RKO (cell line): ENCODE measurements at regions not wholly inside any gene's neighbourhood (a gene's known extent, or its start where the extent isn't known, plus 50 kb on each side); places are given as distances from the start of the nearest gene placed in this dataset.
A peak's percentile ranks its signal among the peaks of the same experiment; 100 is the strongest.
"Not testable (repeated sequence)": the region's sequence is repeated elsewhere in the genome, so short reads cannot be mapped to it uniquely, and the experiment has no call there.

Source experiments
- DNase-seq: peaks from one replicate; pipeline ENCODE4 v3.0.0-alpha.2; 2016; ENCODE audit warnings: low spot score

DNA sequence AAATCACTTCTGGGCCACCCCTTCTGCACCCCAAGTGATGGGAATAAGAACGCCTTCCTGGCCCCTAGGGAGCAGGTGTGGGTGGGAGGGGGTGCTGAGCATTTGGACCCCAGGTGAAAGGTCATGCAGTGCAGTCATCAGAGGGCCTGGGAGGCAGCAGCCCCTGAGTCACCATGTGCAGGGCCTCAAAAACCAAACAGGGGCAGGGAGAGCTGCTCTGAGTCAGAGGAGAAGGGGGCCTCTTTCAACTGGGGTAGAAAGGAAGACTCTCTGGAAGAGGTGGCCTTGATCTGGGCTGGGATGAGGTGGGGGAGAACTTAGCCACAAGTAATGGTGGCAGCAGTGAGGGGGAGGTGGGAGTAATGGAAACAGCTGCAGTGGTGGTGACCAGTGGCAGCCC lies 164.3 kb downstream of the BUB3 start:
- no peak for DNase-seq

DNA sequence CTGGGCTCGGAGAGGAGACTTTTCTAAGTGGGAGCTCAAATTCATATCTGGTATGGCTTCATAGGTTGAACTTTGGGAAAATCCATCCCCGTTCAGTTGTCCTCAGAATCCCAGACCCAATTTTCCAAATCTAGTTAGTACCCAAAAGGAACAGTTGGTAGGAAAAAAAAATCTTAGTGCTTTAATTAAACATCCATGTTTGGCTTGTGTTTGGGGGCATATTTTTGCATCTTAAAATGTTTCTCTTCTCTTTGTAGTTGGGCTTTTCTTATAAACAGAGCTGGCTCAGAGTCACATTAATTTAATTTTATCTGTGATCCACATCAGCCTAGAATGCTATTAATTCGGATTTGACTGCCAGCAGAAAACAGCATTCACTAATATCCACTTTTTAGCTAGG lies 165.9 kb downstream of the BUB3 start:
- DNase-seq, result no peak

DNA sequence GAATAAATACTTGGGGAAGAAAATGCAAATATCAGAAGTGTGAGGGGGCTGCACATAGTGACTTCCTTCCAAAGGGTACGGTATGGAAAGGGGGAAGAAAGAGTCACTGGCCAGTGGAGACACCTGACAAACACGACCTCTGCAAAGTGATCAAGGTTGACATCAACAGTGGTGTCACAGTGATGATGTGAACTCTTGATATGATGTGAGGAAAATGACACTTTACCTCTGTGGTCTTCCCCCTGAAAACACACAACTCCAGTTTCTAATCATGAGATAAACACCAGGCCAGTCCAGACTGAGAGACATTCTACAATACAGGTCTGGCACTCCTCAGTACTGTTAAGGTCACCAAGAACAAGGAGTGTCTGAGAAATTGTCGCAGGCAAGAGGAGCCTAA lies 169.7 kb downstream of the BUB3 start:
- DNase-seq, result no peak

DNA sequence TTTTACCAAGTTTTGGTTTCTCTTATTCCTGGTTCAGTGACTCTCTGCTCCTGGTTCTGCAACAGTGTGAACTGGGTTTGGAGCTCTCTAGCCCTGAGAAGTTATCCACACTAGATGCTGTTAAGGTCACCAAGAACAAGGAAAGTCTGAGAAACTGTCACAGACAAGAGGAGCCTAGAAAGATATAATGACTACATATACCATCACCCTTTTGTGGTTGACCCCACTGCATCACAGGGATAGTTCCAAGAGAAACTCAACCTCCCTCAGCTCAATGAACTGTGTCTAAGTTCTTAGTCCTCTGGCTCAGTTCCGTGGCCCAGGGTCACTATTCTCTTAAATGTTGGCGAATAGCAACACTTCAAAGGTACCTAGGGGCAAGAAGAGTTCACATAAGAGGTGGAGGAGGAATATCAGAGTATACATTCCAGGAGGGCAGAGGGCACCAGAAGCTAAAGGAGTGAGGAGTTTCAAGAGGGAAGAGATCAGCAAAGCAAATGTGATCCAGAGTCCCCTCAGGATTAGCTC lies 171.5 kb downstream of the BUB3 start:
- DNase-seq, result no peak

DNA sequence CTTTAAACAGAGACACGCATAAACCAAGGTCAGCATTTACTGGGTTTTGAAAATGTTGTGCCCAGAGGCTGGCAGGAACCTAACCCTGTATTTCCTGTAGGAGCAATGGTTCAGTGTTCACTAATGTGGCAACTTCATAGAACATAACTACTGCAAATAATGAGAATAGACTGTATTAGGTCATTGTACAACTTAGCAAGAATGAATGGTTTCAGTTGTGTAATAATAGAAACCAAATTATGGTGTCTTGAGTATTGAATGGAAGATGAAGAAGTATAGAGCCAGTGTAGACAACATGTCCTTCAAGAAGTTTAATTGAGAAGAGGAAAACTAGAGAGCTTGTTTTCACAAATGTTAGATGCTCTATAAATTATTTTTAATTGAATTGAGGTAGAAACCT lies 172.5 kb downstream of the BUB3 start:
- DNase-seq, result no peak

DNA sequence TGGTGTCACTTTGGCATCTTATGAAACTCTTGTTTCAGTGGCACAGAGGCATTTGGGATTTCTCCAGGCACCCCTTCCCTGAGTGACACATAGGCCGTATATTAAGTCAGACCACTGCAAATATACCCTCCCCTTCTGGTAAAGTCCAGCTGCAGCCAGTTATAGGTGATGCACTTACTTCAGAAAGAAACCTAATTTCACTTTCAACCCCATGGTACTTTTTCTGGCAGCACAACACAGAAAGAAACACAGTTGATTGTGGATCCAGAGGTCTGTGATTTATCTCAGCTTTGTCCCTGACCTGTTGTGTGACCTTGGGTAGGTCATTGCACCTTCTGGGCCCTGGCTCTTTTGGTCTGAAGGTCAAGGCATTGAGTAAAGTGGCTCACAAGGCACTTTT lies 173.2 kb downstream of the BUB3 start:
- DNase-seq, result no peak

DNA sequence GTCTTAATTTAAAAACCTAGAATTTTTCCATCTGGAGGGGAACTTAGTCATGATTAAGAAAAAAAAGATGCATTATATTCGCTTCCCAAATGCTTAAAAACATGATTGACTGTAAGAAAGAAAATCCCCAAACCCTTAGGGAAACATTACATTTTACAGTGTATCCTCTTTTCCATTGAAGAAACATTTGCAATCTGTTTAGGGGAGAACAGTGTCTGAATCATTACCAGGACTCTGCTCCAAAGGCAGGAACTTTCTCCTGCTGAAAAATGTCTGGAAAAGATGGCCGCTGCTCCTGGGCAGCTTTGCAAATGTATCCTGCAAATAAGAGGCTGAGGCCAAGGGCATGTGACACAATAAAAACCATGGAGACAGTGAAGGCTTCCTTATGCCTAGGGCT lies 173.7 kb downstream of the BUB3 start:
- DNase-seq, result no peak

DNA sequence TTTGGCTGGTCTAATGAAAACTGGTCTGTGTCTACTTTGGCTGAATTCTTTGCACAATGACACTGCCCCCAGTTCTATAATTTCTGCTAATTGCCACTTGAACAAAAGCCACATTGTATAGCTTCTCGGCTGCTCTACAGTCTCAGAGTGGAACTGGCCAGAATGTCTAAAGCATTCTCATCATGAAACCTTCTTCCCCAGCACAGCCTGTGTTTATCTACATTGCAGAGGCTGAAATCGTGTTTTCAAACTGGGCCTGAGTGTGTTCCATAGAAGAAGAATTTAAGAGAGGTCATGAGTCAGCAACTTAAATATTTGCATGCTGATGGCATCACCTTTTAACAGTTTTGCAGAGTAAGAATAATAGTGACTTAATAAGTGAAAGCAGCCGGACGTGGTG lies 177.2 kb downstream of the BUB3 start:
- DNase-seq, result peak; percentile 15

DNA sequence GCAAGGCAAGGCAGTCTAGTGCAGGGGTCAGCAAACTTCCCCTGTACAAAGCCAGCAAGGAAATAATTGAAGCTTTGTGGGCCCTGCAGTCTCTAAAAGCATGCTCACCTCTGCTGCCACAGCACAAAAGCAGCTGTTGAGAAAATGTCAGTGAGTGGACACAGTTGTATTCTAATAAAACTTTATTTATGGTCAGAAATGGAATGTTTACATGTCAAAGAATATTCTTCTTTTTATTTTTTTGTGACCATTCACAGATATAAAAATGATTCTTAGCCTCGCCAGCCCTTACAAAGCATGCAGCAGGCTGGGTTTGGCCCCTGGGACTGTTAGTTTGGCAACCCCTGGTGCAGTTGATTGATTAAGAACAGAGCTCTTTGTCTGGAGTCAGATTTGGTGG lies 192.4 kb downstream of the BUB3 start:
- no peak for DNase-seq

DNA sequence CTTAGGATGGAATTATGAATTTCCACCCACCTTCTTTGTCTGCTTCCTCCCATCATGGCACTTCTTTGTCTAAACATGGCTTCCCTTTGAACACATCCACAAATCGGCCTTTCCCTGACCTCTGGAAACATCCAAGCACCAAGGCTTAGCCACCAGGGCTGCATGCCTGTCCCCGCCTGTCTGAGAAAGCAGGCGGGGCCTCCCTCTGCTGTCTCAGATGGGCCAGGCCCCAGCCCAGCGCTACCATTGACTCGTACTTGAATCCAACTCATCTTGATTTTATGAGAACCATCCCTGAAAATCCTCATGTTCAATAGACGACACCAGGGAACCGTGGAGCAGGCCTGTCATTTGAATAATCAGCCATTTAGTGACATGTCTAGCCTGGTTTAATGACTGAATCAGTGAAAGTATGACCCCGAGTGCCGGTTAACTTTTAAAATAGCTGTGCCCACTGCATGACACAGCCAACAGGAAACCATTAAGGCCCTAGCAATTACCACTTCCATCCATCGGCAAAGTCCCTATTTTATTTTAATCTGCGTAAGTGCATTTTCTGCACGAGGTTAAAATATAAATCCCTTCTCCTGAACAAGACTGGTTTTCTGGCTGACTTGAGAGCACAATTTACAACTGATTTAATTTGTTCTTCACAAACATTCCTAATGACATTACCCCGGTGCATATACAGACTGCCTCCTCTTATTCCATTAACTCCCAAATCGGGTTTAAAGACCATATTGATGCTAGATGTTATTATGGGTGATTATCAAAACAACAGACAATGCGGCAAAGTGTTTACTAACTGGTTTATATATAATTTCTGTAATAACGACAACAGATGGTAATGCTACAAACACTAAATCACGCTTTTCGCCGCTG lies 194.7 kb downstream of the BUB3 start:
- DNase-seq, result no peak

DNA sequence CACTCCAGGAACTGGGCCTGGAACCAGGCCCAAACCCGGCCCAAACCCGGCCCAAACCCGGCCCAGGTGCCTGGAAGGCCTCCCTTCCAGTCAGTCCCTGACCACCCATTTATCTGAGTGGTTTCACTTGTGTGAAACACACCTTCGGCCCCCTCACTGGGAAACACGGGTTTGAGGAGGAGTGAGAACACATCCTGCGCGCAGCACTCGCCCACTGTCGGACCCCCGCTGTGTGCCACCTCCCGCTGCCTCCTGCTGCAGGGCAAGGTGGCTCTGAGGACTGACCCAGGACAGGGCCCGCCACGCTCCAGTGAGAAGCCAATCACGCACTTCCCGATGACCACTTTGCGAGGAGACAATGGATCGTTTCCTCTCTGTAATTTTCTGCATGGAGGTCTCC lies 197.5 kb downstream of the BUB3 start:
- DNase-seq, result no peak

DNA sequence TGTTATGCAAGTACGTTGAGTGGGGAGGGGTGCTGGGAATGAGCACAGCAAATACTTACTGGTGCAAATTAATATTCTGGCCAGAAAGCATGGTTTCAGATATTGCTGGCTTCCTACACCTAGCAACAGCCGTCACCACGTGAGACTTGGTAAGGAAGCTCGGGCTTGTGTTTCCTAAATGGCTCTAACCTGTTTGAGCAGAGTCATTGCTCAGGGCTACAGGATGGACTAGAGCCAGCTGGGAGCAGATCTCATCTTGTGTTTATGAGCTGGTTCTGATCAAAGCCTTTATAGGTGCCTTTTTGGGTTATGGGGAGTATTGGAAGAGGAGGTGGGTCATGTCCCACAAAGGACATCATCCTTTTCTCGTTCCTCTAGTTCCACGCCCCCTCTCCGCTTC lies 200.3 kb downstream of the BUB3 start:
- no peak for DNase-seq

DNA sequence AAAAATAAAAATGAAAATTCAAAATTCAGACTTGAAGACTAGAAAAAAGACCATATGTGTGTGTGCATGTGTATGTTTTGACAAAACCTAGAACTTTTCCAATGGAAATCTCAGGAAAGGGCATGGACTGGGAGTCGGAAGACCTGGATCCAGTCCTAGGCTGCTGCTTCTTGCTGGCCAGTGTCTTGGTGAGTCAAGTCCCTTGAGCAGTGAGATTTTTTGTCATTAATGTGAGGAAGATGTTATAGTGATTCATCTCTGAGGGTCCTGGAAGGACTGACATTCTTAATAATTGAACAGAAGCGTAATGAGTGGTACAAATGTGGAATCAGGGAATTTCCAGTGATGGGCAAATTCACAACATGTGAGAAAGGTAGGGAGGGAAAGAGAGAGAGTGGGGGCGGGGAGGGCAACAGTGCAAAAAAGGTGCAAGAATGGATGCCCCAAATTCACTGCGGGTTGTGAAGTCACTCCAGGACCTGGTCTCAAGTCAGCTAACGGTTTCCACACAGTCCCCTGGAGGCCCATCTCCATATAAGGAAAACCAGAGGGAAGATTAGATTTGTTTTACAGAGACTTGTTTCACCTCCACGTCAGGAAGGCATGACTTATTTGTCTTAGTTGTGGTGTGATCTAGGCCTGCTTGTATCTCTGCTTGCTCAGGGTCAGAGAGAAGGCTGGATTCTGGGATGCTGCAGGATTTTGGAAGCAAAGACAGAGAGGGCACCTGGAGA lies 201.7 kb downstream of the BUB3 start:
- DNase-seq, result no peak

DNA sequence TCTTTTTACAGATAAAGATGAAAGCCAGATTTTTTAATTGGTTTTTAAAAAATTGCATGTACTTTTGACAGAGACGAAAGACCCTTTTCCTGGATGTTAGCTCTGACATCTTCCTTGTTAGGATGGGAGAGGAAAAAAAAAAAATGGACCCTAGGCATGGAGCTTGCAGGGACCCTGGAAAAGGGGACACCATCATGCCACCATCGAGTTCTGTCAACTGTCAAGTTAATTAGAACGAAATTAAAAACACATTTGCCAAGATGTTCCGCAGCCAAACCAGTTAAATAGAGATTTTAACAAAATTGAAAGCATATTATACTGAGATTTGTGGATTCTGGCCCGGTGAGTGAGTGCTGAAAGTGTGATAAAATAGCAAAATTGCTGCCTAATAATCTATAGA lies 202.6 kb downstream of the BUB3 start:
- DNase-seq, result no peak

DNA sequence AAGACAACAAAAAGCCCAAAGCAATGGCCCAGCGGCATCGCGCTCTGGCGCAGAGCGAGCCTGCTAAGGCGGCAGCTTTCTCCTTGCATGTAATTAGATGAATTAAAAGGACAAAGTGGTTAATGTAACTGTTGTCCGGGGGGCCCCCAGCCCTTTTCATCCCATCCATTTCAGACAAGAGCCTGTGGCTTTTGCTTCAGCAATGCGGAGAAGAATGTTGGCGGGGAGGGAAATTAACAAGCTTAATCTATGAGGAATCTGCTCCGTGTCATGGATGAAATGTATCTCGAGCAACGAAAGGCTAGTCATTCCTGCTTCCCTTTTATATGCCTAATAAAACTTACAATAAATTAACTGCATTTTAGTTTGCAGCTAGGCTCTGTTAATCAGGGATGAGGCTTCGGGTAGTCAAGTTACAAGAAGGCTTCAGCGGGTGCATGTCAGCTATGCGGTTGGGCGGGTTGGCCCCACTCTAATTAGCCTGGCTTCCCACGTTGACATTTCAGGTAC lies 203.3 kb downstream of the BUB3 start:
- no peak for DNase-seq

DNA sequence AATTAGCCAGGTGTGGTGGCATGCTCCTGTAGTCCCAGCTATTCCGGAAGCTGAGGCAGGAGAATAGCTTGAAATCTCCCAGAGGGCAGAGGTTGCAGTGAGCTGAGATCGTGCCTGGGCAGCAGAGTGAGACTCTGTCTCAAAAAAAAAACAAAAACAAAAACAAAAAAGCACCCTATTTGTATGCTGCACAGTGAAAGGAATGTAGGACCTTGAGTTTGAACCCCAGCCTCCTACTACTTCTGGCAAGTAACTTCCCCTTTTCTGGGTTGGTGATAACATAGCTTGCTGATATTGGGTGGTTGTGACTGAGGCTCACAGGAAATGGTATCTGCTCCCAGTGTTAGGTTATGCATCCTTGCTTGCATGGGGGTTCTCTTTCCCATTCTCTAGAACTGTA lies 205.3 kb downstream of the BUB3 start:
- DNase-seq, result no peak

DNA sequence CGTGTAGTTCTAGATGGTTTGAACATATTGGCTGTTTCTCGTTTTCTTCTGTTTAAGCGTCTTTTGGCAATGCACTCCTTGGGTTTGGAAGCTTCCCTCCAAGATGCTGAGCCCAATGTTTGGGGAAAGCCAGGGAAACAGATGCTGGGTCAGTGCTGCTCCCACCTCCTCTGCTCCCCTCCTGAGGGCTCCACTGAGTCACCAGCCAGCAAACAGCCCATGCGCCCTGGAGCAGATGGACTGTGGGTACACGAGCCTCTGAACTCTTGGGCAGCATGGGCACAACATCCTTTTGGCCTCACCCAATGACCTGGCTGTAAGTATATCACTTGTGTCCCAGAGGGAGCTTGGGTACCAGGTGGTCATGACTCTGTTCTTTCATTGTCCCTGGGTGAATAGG lies 207.6 kb downstream of the BUB3 start:
- DNase-seq, result no peak

DNA sequence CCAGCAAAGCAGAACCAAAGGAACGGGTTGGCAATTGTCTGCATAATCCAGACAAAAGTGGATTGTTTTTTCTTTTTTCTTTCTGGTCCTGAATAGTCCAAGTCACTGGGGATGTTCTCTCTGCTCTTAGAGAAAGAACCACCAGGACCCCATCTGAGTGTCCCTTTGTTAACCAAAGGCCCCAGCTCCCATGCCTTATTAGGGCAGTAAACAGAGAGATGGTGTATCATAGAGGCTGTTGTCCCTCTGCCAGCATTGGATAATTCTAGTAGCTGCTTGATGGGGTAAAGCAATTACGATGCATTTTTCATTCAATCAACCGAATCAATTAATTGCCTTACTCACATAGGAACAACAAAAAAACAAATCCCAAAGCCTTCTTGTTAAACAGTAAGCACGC lies 213.0 kb downstream of the BUB3 start:
- DNase-seq, result no peak

DNA sequence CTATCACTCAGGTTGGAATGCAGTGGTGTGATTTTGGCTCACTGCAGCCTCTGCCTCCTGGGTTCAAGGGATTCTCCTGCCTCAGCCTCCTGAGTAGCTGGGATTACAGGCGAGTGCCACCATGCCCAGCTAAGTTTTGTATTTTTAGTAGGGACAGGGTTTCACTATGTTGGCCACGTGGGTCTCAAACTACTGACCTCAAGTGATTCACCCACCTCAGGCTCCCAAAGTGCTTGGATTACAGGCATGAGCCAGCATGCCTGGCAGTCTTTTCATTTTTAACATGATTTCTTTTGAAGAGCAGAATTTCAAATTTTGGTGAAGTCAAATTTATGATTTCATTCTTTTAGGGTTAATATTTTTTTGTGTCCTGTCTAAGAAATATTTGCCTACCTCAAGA lies 217.4 kb downstream of the BUB3 start:
- not testable (repeated sequence) for DNase-seq

DNA sequence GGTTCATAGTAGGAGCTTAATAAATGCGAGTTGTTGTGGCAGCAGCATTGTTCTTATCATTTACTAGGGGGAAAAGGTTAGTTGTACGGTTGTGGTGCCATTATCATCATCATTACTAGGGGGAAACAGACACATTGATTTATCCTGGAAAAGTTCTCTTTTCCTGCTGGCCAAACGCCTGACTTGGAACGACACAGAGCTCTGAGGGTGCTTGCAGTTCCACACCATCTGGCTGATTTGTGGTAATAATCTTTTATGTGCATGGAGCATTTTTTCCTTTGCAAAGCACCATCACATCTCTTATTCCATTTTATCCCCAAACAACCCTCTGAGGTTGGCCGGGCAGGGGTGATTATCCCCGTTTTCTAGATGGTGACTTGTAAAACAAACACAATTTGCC lies 219.4 kb downstream of the BUB3 start:
- DNase-seq, result no peak

DNA sequence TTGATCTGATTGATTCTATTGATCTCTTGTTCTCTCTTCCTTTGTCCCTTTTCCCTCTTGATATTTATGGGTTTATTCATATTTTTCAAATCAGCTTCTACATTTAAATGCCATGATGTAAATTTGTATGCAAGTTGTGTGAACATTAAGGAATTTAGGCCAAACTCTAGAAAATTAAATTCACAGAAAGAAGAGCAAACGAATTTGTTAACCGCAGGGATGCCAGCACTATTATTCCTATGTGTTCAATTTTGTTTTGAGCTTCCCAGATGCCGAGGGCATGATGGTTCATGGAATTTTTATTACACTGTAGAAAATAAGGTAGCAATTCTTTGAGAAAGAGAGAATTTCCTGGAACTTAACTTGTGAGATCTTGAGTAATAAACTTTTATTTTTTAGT lies 220.9 kb downstream of the BUB3 start:
- no peak for DNase-seq

DNA sequence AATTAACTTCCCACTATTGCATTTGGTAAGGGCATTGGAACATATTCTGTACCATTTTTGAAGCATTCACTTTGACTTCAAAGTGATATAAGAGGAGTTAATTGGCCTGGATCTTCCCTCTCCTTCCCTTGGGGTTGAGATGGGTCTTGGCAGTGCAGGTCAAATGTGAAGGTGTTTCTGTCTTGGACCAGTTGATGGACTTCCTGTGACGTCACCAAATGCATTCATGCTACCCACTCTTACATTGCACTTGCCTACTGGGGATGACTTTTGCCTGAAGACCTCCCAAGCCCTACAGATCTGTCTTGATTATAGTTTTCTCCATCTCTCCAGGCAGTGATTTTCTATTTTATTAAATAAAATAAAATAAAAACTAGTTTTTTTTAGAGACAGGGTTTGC lies 221.5 kb downstream of the BUB3 start:
- no peak for DNase-seq

DNA sequence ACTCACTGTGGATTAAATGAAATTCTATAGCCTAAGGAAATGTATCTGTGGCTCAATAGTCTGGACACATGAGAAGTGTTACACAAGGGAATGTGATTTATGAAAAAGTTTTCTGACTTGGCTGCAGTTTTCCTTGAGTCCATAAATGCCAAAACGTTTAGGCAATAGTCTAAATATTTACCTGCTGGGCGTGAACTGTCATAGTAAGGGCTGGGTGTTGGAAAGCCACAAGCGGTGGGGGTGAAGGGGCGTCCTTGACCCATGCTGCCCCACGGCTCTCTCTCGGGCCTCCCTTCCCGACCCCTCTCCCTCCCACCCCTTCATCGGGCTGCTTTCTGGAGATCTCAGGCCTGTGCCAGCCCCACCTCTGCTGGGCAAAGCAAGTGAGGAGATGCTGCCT lies 223.7 kb downstream of the BUB3 start:
- no peak for DNase-seq
